GM12874 (cell line): ENCODE measurements at regions not wholly inside any gene's neighbourhood (a gene's known extent, or its start where the extent isn't known, plus 50 kb on each side); places are given as distances from the start of the nearest gene placed in this dataset.

ENCODE experiments used
- TF ChIP-seq, protein P1 (sequence below): IDR thresholded peaks from 2 replicates; pipeline ENCODE4 v1.5.1; 2011; ENCODE audit warnings: low read depth, mild to moderate bottlenecking, control low read depth, low read length, moderate library complexity; ENCODE audit not compliant: insufficient read depth

DNA sequence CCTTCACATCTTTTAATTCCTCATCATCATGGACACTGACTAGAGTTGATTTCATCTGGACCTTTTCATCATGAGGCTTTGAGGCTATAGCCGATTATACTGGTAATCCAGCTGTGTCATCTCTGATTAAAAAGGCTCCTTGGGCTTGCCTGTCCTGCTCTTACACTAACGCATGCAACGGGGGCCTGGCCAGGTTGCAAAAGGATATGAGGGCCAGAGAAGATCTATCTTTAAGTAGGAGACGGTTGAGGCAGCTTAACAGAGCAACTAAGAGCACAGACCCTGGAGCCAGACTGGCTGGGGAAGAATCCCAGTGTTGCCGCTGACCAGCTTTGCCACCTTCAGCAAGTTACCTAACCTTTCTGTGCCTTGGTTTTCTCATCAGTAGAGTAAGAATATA, 211.5 kb downstream of the PTEN start:
- TF ChIP-seq, protein P1, sequence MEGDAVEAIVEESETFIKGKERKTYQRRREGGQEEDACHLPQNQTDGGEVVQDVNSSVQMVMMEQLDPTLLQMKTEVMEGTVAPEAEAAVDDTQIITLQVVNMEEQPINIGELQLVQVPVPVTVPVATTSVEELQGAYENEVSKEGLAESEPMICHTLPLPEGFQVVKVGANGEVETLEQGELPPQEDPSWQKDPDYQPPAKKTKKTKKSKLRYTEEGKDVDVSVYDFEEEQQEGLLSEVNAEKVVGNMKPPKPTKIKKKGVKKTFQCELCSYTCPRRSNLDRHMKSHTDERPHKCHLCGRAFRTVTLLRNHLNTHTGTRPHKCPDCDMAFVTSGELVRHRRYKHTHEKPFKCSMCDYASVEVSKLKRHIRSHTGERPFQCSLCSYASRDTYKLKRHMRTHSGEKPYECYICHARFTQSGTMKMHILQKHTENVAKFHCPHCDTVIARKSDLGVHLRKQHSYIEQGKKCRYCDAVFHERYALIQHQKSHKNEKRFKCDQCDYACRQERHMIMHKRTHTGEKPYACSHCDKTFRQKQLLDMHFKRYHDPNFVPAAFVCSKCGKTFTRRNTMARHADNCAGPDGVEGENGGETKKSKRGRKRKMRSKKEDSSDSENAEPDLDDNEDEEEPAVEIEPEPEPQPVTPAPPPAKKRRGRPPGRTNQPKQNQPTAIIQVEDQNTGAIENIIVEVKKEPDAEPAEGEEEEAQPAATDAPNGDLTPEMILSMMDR = no peak

DNA sequence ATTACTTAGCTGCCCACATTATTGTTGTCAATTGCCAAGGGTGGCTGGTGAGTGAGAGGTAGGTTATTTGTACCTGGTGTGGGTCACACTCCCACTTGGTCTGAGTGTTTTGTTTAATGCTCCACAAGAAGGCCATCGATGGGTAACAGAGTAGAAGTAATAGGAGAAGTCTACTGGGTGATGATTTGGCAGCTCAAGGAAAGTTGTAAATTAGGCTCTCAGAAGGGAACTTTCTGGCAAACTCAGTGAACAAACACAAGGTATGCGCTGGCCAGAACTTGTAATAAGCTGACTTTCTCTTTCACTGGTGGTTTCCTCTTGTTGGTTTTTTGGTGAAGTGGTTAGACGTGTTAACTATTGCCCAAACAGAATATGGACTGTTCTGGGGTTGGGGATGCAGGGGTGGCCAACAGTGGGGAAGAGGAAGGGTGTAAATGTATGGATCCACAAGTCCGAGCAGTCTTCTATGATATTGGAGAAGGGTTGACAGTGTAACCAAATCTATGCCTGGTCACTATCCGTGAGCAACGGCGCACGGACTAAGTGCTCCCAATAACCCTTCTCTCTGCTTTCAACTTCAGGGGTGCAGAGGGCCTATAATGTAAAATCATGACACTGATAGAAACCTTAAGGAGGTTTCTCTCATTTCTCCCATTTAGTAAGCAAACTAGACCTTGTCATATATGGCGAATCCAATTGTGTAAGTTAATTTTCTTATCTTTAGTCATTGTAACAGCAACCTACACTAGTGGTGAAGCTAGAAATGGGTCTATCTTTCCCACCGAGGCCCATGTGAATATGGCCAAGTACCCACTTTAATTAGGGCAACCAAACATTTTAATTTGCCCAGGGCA, 212.8 kb downstream of the PTEN start:
- TF ChIP-seq, protein P1 = no peak

DNA sequence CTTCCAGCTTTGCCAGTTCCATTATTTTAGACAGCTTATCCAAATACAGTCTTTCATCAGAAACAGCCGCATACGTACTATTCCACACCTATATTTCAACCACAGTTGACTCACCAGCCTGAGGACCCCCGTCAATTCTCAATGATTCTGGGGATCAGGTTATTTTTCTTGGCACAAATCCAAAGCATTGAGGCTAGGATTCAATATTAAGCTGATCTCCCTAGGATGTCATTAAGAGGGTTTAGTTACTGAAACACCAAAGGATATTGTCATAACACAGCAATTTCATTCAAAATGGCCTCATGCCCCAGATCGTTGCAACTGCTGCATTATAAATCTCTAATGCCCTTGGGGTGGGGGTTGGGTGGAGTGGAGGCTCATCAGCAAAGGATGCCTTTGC, 214.6 kb downstream of the PTEN start:
- TF ChIP-seq, protein P1 = no peak

DNA sequence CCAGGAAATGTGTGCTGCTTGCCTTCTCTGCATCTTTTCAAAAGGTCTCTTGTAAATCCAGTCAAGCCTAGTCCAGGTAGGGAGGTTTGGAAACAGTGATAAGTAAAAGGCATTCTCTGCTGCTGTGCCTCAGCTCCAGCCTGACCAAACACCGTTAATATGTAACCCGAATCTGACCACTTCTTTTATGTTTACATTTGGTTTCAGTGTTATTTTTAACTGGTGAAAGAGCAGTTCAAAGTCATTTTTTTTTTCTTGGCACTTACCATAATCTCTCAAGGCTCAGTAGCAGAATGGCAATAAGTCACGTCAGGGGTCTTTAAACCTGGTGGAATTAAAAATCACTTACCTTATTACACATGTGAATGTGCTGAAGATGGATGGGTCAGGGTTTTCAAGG, 216.8 kb downstream of the PTEN start:
- TF ChIP-seq, protein P1 = no peak

DNA sequence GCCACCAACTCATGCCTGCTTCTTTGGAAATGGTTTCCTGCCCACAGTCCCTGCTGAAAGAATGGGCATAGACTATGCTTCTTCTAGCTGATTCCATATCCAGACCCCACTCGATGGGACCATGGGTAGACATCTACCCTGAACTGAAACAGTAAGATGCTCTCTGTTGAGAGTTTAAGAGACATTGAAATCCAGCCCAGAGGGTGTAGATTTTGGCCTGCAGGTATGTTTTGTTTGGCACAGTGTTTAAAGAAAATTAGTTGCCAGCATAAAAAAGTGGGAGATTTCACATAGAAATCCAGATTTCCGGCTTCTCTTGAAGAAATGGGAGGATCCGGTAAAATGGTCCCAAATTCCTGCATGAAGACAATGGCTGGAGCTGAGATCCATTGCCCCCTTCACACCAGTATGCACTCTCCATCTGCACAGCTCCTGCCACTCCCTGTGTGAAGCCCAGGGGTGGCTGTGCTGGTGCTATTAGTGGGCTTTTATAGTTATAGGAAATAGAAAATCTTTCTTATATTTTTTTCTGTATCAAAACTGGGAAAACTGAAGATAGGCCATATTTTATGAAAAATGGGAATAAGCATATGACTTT, 218.1 kb downstream of the PTEN start:
- TF ChIP-seq, protein P1 = no peak

DNA sequence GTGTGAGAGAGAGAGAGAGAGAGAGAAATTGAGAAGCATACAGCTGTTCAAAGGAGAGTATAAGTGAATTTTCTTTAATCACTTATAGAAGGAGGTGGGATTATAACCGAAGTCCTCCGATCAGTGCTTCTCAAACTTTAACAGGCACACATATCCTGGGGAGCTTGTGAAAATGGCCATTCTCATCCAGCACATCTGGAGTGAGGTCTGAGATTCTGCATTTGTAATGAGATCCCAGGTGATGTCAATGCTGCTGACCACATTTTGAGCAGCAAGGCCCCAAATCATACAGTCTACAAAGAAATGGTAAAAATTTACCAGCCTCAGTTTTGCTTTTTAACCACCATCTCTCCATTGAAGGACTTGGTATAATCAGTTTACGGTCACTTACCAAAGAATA, 219.0 kb downstream of the PTEN start:
- TF ChIP-seq, protein P1 = no peak

DNA sequence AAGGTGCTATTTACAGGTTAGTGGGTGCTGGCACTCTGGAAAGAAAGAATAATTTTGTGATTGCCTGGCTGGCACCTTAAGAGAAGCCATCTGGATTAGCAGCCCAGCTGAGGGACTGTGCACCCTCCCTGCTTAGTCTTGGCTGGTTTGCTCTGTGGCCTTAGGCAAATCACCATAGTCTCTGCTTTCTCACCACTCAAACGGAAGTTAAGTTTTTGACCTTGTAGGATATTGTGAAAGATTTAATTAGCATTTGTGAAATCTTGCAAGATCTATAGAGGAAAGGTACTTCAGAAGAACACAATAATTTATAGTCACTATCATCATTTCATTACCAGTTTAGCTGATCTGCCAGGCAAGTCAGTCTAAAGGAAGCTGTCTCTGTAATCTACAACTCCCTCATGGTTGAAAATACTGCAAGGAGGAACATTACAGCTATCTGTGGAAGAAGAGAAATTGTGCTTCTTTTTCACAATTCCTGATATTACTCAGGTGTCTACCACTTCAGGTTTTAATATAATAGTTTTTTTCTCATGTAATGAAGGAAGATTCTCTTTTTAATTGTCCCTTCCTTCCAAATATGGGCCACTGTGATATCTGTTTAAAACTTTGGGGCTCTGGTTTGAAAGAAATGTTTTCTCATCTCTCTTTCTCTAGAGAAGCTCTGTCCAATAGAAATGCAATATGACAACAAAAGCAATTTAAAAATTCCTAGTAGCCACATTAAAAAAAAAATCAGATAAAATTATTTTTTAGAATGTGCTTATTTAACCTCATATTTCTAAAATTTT, 219.6 kb downstream of the PTEN start:
- TF ChIP-seq, protein P1 = no peak
